Panc1 (cell line): ENCODE measurements at regions not wholly inside any gene's neighbourhood (a gene's known extent, or its start where the extent isn't known, plus 50 kb on each side); places are given as distances from the start of the nearest gene placed in this dataset.

Source experiments
- ATAC-seq: fragments of 200-7000 bp; cut with Tn5 transposase; 2 replicates; pipeline ENCODE4 v1.9.1; 2020; ENCODE audit warnings: mild to moderate bottlenecking, moderate library complexity
- BruUV-seq: library from RNA; stranded (reverse); fragments of 400-500 nt; replicated peaks from 2 replicates; lab custom pipeline; 2021; lab: Mats Ljungman, UMichigan
- CTCF ChIA-PET: fragments of 300-600 bp; sonication (Branson Sonifier 250); formaldehyde crosslinking; loops from one replicate; lab custom pipeline; 2022; ENCODE audit warnings: antibody characterized with exemption; lab: Charles Lee
- POLR2A ChIA-PET: fragments of 300-600 bp; sonication (Branson Sonifier 250); formaldehyde crosslinking; loops from one replicate; lab custom pipeline; 2022; ENCODE audit warnings: antibody characterized with exemption; lab: Charles Lee
- DNase-seq: peaks from one replicate; pipeline ENCODE4 v3.0.0-alpha.2; 2010; ENCODE audit warnings: low read depth, low spot score
- H3K27ac ChIP-seq: 2 replicates; pipeline ENCODE4 v1.5.1; 2011; ENCODE audit warnings: mild to moderate bottlenecking, low read length, inconsistent platforms
- H3K27me3 ChIP-seq: fragments of 200-500 bp; sonication (Bioruptor generic); 2 replicates; pipeline ENCODE4 v1.6.0; 2014; ENCODE audit warnings: low read length, inconsistent platforms; ENCODE audit not compliant: control insufficient read depth, insufficient read depth
- H3K36me3 ChIP-seq: fragments of 200-500 bp; sonication (Bioruptor generic); 2 replicates; pipeline ENCODE4 v1.5.1; 2014; ENCODE audit warnings: inconsistent platforms, mild to moderate bottlenecking, low read length, moderate library complexity; ENCODE audit not compliant: control insufficient read depth, insufficient read depth
- H3K4me1 ChIP-seq: 2 replicates; pipeline ENCODE4 v1.5.1; 2011; ENCODE audit warnings: inconsistent platforms, mild to moderate bottlenecking, low read length, moderate library complexity; ENCODE audit not compliant: control insufficient read depth, insufficient read depth
- H3K4me3 ChIP-seq, 2 experiments: 2 replicates each; pipeline ENCODE4 v1.5.1; 2011 to 2012; ENCODE audit warnings: low read depth in 2 of 2, low read length in 2 of 2, mild to moderate bottlenecking in 2 of 2, inconsistent platforms in 1 of 2, moderate library complexity in 1 of 2
- H3K9me3 ChIP-seq: fragments of 200-500 bp; sonication (Bioruptor generic); 2 replicates; pipeline ENCODE4 v1.5.1; 2014; ENCODE audit warnings: low read depth, mild to moderate bottlenecking, inconsistent platforms, low read length, moderate library complexity; ENCODE audit not compliant: control insufficient read depth, insufficient read depth
- CTCF ChIP-seq: fragments of 450-650 bp; IDR thresholded peaks from 2 replicates; pipeline ENCODE4 v1.5.1; 2017; ENCODE audit warnings: mild to moderate bottlenecking
- POLR2AphosphoS5 ChIP-seq: IDR thresholded peaks from 2 replicates; pipeline ENCODE4 v1.6.1; 2012; ENCODE audit warnings: mild to moderate bottlenecking, low read depth, low read length, moderate library complexity
- REST ChIP-seq, 2 experiments: IDR thresholded peaks; 2 replicates each; pipeline ENCODE4 v1.6.1; 2011 to 2012; ENCODE audit warnings: low read depth in 2 of 2, control low read depth in 1 of 2, low read length in 1 of 2, mild to moderate bottlenecking in 1 of 2, moderate library complexity in 1 of 2; ENCODE audit not compliant: insufficient read depth in 1 of 2
- SIN3A ChIP-seq: IDR thresholded peaks from 2 replicates; pipeline ENCODE4 v1.6.1; 2012; ENCODE audit warnings: low read depth, mild to moderate bottlenecking, low read length, moderate library complexity, borderline replicate concordance; ENCODE audit not compliant: insufficient read depth
- TCF7L2 ChIP-seq: IDR thresholded peaks from 2 replicates; pipeline ENCODE4 v1.6.1; 2011; ENCODE audit warnings: mild to moderate bottlenecking, low read depth, low read length, inconsistent platforms
- in situ Hi-C: cut with HindIII; loops from 2 replicates; pipeline ENCODE4 v1.10.0; 2016; ENCODE audit warnings: low sequenced_read_pairs, low pct_unique_long_range_greater_than_20kb
- intact Hi-C: fragments of 100-400 bp; cut with micrococcal nuclease; formaldehyde crosslinking; loops from one replicate; pipeline ENCODE4 v1.10.0; 2022; ENCODE audit not compliant: unreplicated experiment

GRCh38 chr3:31290046-31290445 lies 242.7 kb upstream of the STT3B start:
- Histone ChIP-seq H3K4me3 (no peak overlapping the region), H3K4me1 (no peaks in the 10 kb centered on the region), H3K36me3 (no peaks in the 10 kb centered on the region), H3K27me3 (no peaks in the 10 kb centered on the region), H3K27ac (no peak overlapping the region), H3K9me3 (no peaks in the 10 kb centered on the region)
- CTCF ChIA-PET = no interaction called here
- ATAC-seq (no peak), DNase-seq (no peak)
- POLR2A ChIA-PET = no interaction called here
- TF ChIP-seq REST (IDR thresholded peaks at IDR 0.05; ENCODE audit: insufficient read depth in 1 of 2, low read depth in 2 of 2, low read length in 1 of 2) (no peak), CTCF (no peak), POLR2AphosphoS5 (no peak), SIN3A (no peak), TCF7L2 (no peak)
- intact Hi-C loops (no loop called here), in situ Hi-C loops (no loop called here)
- no TSS peak for BruUV-seq

- no peak for ATAC-seq
- DNase-seq = no peak
- Histone ChIP-seq H3K9me3 (no peaks in the 10 kb centered on the region), H3K36me3 (no peaks in the 10 kb centered on the region), H3K27ac (no peak overlapping the region), H3K4me1 (no peaks in the 10 kb centered on the region), H3K4me3 (no peak overlapping the region), H3K27me3 (no peaks in the 10 kb centered on the region)
- TF ChIP-seq REST (IDR thresholded peaks at IDR 0.05; ENCODE audit: insufficient read depth in 1 of 2, low read depth in 2 of 2, low read length in 1 of 2) (no peak), CTCF (no peak), SIN3A (no peak), POLR2AphosphoS5 (no peak), TCF7L2 (no peak)
- BruUV-seq = no TSS peak
- in situ Hi-C loops (no loop called here), intact Hi-C loops (no loop called here)
- CTCF ChIA-PET = no interaction called here
- POLR2A ChIA-PET = no interaction called here
Observed at GRCh38 chr3:31291818-31292217, 240.9 kb upstream of the STT3B start.
